Calu3 (cell line): ENCODE measurements at regions not wholly inside any gene's neighbourhood (a gene's known extent, or its start where the extent isn't known, plus 50 kb on each side); places are given as distances from the start of the nearest gene placed in this dataset.

Source experiments
- BruUV-seq: library from RNA; stranded (reverse); fragments of 400-500 nt; replicated peaks from 2 replicates; lab custom pipeline; 2021; lab: Mats Ljungman, UMichigan
- CTCF ChIA-PET: fragments of 300-600 bp; sonication (Branson Sonifier 250); formaldehyde crosslinking; loops from one replicate; lab custom pipeline; 2022; ENCODE audit warnings: antibody characterized with exemption; lab: Charles Lee
- DNase-seq: peaks from one replicate; pipeline ENCODE4 v3.0.0; 2022
- H3K27ac Mint-ChIP-seq: one replicate; pipeline ENCODE4 v1.8.0; 2022; ENCODE audit warnings: mixed read lengths; ENCODE audit not compliant: unreplicated experiment
- H3K27me3 Mint-ChIP-seq: one replicate; pipeline ENCODE4 v1.8.0; 2022; ENCODE audit warnings: mixed read lengths; ENCODE audit not compliant: unreplicated experiment
- H3K36me3 Mint-ChIP-seq: one replicate; pipeline ENCODE4 v1.8.0; 2022; ENCODE audit warnings: mild to moderate bottlenecking, moderate library complexity, mixed read lengths; ENCODE audit not compliant: insufficient read depth, unreplicated experiment
- H3K4me1 Mint-ChIP-seq: one replicate; pipeline ENCODE4 v1.8.0; 2022; ENCODE audit warnings: mild to moderate bottlenecking, low read depth, mixed read lengths; ENCODE audit not compliant: unreplicated experiment
- H3K4me3 Mint-ChIP-seq: one replicate; pipeline ENCODE4 v1.8.0; 2022; ENCODE audit warnings: mild to moderate bottlenecking, low read depth, moderate library complexity, mixed read lengths; ENCODE audit not compliant: unreplicated experiment
- H3K9me3 Mint-ChIP-seq: one replicate; pipeline ENCODE4 v1.8.0; 2022; ENCODE audit warnings: low read depth, mixed read lengths; ENCODE audit not compliant: unreplicated experiment
- CTCF ChIP-seq: fragments of 200-600 bp; IDR thresholded peaks from one replicate; pipeline ENCODE4 v1.8.0; 2022; ENCODE audit warnings: antibody characterized with exemption; ENCODE audit not compliant: unreplicated experiment
- intact Hi-C: fragments of 100-400 bp; cut with micrococcal nuclease; formaldehyde crosslinking; loops from one replicate; pipeline ENCODE4 v1.10.0; 2022; ENCODE audit not compliant: unreplicated experiment

GRCh38 chr4:128347175-128347868, 59.7 kb upstream of the PGRMC2 start:
- TF ChIP-seq CTCF, result no peak
- intact Hi-C loops, result no loop called here
- no TSS peak for BruUV-seq
- DNase-seq, result no peak
- H3K4me1 Mint-ChIP-seq, result peaks cover 10% of the 10 kb centered on the region
- peaks cover 3% of the 10 kb centered on the region for H3K9me3 Mint-ChIP-seq
- H3K27ac Mint-ChIP-seq, result no peak overlapping the region
- CTCF ChIA-PET, result no interaction called here
- no peaks in the 10 kb centered on the region for H3K27me3 Mint-ChIP-seq
- H3K4me3 Mint-ChIP-seq, result no peak overlapping the region
- H3K36me3 Mint-ChIP-seq, result no peaks in the 10 kb centered on the region

- no peaks in the 10 kb centered on the region for H3K36me3 Mint-ChIP-seq
- no TSS peak for BruUV-seq
- CTCF ChIA-PET, result no interaction called here
- no peak overlapping the region for H3K27ac Mint-ChIP-seq
- H3K4me3 Mint-ChIP-seq, result no peak overlapping the region
- no peak for TF ChIP-seq CTCF
- H3K9me3 Mint-ChIP-seq, result peaks cover 3% of the 10 kb centered on the region
- no peaks in the 10 kb centered on the region for H3K27me3 Mint-ChIP-seq
- intact Hi-C loops, result no loop called here
- peaks cover 10% of the 10 kb centered on the region for H3K4me1 Mint-ChIP-seq
- DNase-seq, result no peak
Observed at GRCh38 chr4:128346054-128346716, 58.6 kb upstream of the PGRMC2 start.

GRCh38 chr4:128345650-128346049, 58.0 kb upstream of the PGRMC2 start:
- CTCF ChIA-PET, result no interaction called here
- no peak overlapping the region for H3K4me3 Mint-ChIP-seq
- BruUV-seq, result no TSS peak

GRCh38 chr4:128342762-128343161, 55.1 kb upstream of the PGRMC2 start:
- intact Hi-C loops, result no loop called here
- CTCF ChIA-PET, result no interaction called here
- no TSS peak for BruUV-seq
- Mint-ChIP-seq H3K4me3 (no peak overlapping the region), H3K36me3 (no peaks in the 10 kb centered on the region), H3K27me3 (no peaks in the 10 kb centered on the region), H3K4me1 (peaks cover 14% of the 10 kb centered on the region), H3K27ac (no peak overlapping the region), H3K9me3 (no peaks in the 10 kb centered on the region)
- DNase-seq, result no peak
- no peak for TF ChIP-seq CTCF

More at GRCh38 chr4:128345650-128346049, 58.0 kb upstream of the PGRMC2 start:
- intact Hi-C loops, result no loop called here
- no peak for DNase-seq
- Mint-ChIP-seq H3K27me3 (no peaks in the 10 kb centered on the region), H3K27ac (no peak overlapping the region), H3K4me1 (peaks cover 10% of the 10 kb centered on the region), H3K36me3 (no peaks in the 10 kb centered on the region), H3K9me3 (peaks cover 3% of the 10 kb centered on the region)
- no peak for TF ChIP-seq CTCF
